Astrocyte (in vitro differentiated cells and primary cell): ENCODE measurements at regions not wholly inside any gene's neighbourhood (a gene's known extent, or its start where the extent isn't known, plus 50 kb on each side); places are given as distances from the start of the nearest gene placed in this dataset.

Experiments
- DNase-seq: peaks from one replicate; pipeline ENCODE4 v3.0.0-alpha.2; 2010; ENCODE audit warnings: low read depth
- FAIRE-seq: peaks from 2 replicates; lab custom pipeline; 2011; peaks lifted over from hg19 to GRCh38; lab: Jason Lieb, UNC
- H2AFZ ChIP-seq: 2 replicates; pipeline ENCODE4 v1.6.0; 2012; ENCODE audit warnings: low read depth, low read length, inconsistent platforms
- H3K27ac ChIP-seq: 2 replicates; pipeline ENCODE4 v1.5.1; 2011; ENCODE audit warnings: low read depth, low read length, inconsistent platforms
- H3K27me3 ChIP-seq: 2 replicates; pipeline ENCODE4 v1.6.0; 2011; ENCODE audit warnings: low read length, inconsistent platforms; ENCODE audit not compliant: insufficient read depth
- H3K36me3 ChIP-seq: 2 replicates; pipeline ENCODE4 v1.5.1; 2011; ENCODE audit warnings: low read length, inconsistent platforms; ENCODE audit not compliant: insufficient read depth
- H3K4me1 ChIP-seq: 2 replicates; pipeline ENCODE4 v1.5.1; 2011; ENCODE audit warnings: low read length, inconsistent platforms; ENCODE audit not compliant: insufficient read depth
- H3K4me2 ChIP-seq: 2 replicates; pipeline ENCODE4 v1.6.0; 2012; ENCODE audit warnings: low read length, inconsistent platforms
- H3K4me3 ChIP-seq: 2 replicates; pipeline ENCODE4 v1.5.1; 2011; ENCODE audit warnings: low read depth, mild to moderate bottlenecking, low read length, inconsistent platforms; ENCODE audit not compliant: insufficient read depth
- H3K79me2 ChIP-seq: 2 replicates; pipeline ENCODE4 v1.6.0; 2012; ENCODE audit warnings: mild to moderate bottlenecking, low read length, inconsistent platforms; ENCODE audit not compliant: insufficient read depth
- H3K9ac ChIP-seq: 2 replicates; pipeline ENCODE4 v1.6.0; 2012; ENCODE audit warnings: mild to moderate bottlenecking, low read length, inconsistent platforms
- H3K9me3 ChIP-seq: 2 replicates; pipeline ENCODE4 v1.5.1; 2012; ENCODE audit warnings: low read depth, mild to moderate bottlenecking, low read length, inconsistent platforms; ENCODE audit not compliant: insufficient read depth
- H4K20me1 ChIP-seq: 2 replicates; pipeline ENCODE4 v1.6.0; 2012; ENCODE audit warnings: low read length, inconsistent platforms; ENCODE audit not compliant: insufficient read depth
- H3K27ac Mint-ChIP-seq: one replicate; pipeline ENCODE4 v1.8.0; 2021; ENCODE audit warnings: mild to moderate bottlenecking, mixed read lengths; ENCODE audit not compliant: unreplicated experiment
- H3K27me3 Mint-ChIP-seq: one replicate; pipeline ENCODE4 v1.8.0; 2021; ENCODE audit warnings: low read depth, mixed read lengths; ENCODE audit not compliant: unreplicated experiment
- H3K36me3 Mint-ChIP-seq: one replicate; pipeline ENCODE4 v1.8.0; 2021; ENCODE audit warnings: low read depth, mixed read lengths; ENCODE audit not compliant: unreplicated experiment
- H3K4me1 Mint-ChIP-seq: one replicate; pipeline ENCODE4 v1.8.0; 2021; ENCODE audit warnings: low read depth, mixed read lengths; ENCODE audit not compliant: unreplicated experiment
- H3K4me3 Mint-ChIP-seq: one replicate; pipeline ENCODE4 v1.8.0; 2021; ENCODE audit warnings: mild to moderate bottlenecking, moderate library complexity, mixed read lengths; ENCODE audit not compliant: unreplicated experiment
- H3K9me3 Mint-ChIP-seq: one replicate; pipeline ENCODE4 v1.8.0; 2021; ENCODE audit warnings: mild to moderate bottlenecking, mixed read lengths; ENCODE audit not compliant: unreplicated experiment
- EZH2 ChIP-seq: IDR thresholded peaks from 2 replicates; pipeline ENCODE4 v1.6.1; 2012; ENCODE audit warnings: mild to moderate bottlenecking, low read length, inconsistent platforms; ENCODE audit not compliant: insufficient read depth
- TF ChIP-seq, protein P1 (sequence below): IDR thresholded peaks from 2 replicates; pipeline ENCODE4 v1.5.1; 2011; ENCODE audit warnings: low read depth, mild to moderate bottlenecking, inconsistent platforms, low read length, moderate library complexity; ENCODE audit not compliant: insufficient read depth

DNA sequence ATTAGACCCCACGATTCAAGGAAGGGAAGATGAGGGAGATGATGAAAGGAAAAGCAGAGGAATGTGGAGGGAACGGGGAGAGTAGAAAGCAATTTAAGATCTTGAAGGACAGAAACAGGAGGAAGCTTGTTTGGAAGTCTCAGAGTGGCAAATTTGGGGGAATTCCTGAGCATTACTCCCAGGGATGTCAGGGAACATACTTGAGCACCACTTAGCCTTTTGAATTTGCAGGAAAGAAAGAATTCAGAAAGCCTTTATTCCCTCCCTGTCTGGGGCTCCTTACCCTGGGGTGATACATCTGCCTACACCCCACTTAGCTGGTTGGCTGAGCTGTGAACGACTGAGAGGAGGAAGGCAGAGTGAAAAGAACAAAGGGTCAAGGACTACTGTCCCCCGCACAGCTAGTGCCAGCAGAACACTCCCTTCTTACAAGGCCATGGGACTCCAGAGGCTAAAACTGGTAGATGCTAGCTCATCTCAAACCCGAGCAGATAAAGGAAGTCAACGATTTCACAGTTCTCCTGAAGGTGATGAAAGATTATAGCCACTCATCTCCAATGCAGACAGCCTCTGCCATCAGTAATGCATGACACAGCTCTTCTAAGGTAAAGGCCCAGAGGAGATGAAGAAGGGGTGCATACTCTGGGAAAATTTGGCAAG is 84.0 kb upstream of the AKIP1 start:
- no peaks in the 10 kb centered on the region for H3K27me3 Mint-ChIP-seq
- Histone ChIP-seq H3K36me3 (no peaks in the 10 kb centered on the region), H3K27me3 (no peaks in the 10 kb centered on the region), H3K4me3 (no peak overlapping the region), H4K20me1 (no peaks in the 10 kb centered on the region), H3K9ac (peak overlapping the region; percentile 26), H3K9me3 (no peaks in the 10 kb centered on the region), H3K4me2 (peak overlapping the region; percentile 66), H2AFZ (no peak overlapping the region), H3K4me1 (peaks cover 28% of the 10 kb centered on the region), H3K27ac (peak overlapping the region; percentile 68), H3K79me2 (peaks cover 10% of the 10 kb centered on the region)
- H3K36me3 Mint-ChIP-seq, result peaks cover 10% of the 10 kb centered on the region
- DNase-seq (no peak), FAIRE-seq (no peak)
- H3K27ac Mint-ChIP-seq, result no peak overlapping the region
- H3K4me1 Mint-ChIP-seq, result peaks cover 3% of the 10 kb centered on the region
- no peaks in the 10 kb centered on the region for H3K9me3 Mint-ChIP-seq
- H3K4me3 Mint-ChIP-seq, result no peak overlapping the region
- TF ChIP-seq EZH2, result no peak
- TF ChIP-seq, protein P1, sequence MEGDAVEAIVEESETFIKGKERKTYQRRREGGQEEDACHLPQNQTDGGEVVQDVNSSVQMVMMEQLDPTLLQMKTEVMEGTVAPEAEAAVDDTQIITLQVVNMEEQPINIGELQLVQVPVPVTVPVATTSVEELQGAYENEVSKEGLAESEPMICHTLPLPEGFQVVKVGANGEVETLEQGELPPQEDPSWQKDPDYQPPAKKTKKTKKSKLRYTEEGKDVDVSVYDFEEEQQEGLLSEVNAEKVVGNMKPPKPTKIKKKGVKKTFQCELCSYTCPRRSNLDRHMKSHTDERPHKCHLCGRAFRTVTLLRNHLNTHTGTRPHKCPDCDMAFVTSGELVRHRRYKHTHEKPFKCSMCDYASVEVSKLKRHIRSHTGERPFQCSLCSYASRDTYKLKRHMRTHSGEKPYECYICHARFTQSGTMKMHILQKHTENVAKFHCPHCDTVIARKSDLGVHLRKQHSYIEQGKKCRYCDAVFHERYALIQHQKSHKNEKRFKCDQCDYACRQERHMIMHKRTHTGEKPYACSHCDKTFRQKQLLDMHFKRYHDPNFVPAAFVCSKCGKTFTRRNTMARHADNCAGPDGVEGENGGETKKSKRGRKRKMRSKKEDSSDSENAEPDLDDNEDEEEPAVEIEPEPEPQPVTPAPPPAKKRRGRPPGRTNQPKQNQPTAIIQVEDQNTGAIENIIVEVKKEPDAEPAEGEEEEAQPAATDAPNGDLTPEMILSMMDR, result no peak

DNA sequence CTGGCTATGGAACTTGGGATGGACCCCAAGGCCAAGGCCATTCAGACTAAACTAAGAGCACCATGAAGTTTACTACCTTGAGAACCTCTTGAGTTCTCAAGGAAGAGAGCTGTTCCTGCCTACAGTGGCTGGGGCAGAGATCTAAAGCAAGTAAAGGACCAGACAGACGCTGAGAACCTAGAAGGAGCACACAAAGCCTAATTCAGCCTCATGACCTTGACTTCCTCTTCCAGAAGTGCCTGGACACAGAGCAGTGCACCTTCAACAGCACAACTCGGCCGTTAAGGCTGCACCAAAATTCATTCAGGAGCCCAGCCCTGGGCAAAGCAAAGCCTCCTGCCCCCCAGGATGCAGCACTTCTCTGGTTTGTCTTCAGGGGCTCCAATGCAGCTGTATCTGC is 82.9 kb upstream of the AKIP1 start:
- Mint-ChIP-seq H3K36me3 (peaks cover 5% of the 10 kb centered on the region), H3K4me1 (peaks cover 11% of the 10 kb centered on the region), H3K9me3 (no peaks in the 10 kb centered on the region), H3K4me3 (no peak overlapping the region), H3K27ac (no peak overlapping the region), H3K27me3 (no peaks in the 10 kb centered on the region)
- H3K4me3 ChIP-seq, result no peak overlapping the region
- no peak overlapping the region for H2AFZ ChIP-seq
- H4K20me1 ChIP-seq, result no peaks in the 10 kb centered on the region
- H3K79me2 ChIP-seq, result peaks cover 10% of the 10 kb centered on the region
- no peak overlapping the region for H3K4me2 ChIP-seq
- H3K4me1 ChIP-seq, result peaks cover 36% of the 10 kb centered on the region
- DNase-seq, result no peak
- no peak for FAIRE-seq
- no peaks in the 10 kb centered on the region for H3K27me3 ChIP-seq
- TF ChIP-seq, protein P1, result no peak
- TF ChIP-seq EZH2, result no peak
- H3K9ac ChIP-seq, result no peak overlapping the region
- no peaks in the 10 kb centered on the region for H3K36me3 ChIP-seq
- no peaks in the 10 kb centered on the region for H3K9me3 ChIP-seq
- H3K27ac ChIP-seq, result no peak overlapping the region

DNA sequence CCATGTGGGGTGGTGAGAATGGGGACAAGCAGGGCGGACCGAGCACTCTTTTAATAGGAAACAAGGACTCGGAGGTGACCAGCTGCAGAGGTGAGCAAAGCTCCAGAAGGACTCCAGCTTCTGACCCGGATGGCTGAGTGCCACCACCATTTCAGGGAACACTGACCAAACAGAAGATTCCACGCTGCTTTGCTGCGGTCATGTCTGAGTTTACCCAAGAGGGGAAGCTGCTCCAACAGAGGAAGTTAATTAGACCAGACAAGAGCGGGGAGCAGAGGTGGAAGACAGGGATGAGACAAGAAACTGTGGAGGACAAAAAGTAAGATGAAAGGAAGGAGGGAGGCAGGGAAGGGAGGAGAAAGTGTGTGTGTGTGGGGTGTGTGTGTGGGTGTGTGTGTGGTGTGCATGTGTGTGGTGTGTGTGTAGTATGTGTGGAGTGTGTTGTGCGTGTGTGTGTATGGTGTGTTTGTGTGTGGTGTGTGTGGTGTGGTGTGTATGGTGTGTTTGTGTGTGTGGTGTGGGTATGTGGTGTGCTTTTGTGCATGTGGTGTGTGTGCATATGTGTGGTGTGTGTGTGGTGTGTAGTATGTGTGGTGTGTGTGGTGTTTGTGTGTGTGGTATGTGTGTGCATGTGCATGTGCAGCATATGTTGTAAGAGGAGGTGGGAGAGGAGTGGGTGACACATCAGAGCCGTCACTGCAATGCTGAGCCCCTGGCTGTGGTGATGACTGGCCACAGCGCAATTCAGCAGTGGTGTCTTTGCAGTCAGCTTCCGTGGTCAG is 82.2 kb upstream of the AKIP1 start:
- Mint-ChIP-seq H3K36me3 (peaks cover 5% of the 10 kb centered on the region), H3K4me3 (no peak overlapping the region), H3K27ac (no peak overlapping the region), H3K4me1 (peaks cover 17% of the 10 kb centered on the region), H3K27me3 (no peaks in the 10 kb centered on the region), H3K9me3 (no peaks in the 10 kb centered on the region)
- H2AFZ ChIP-seq, result no peak overlapping the region
- H3K79me2 ChIP-seq, result peaks cover 10% of the 10 kb centered on the region
- FAIRE-seq (no peak), DNase-seq (peak; percentile 75)
- H4K20me1 ChIP-seq, result no peaks in the 10 kb centered on the region
- H3K9me3 ChIP-seq, result no peaks in the 10 kb centered on the region
- no peaks in the 10 kb centered on the region for H3K27me3 ChIP-seq
- H3K4me2 ChIP-seq, result peak overlapping the region; percentile 8
- H3K4me1 ChIP-seq, result peaks cover 43% of the 10 kb centered on the region
- no peaks in the 10 kb centered on the region for H3K36me3 ChIP-seq
- H3K27ac ChIP-seq, result no peak overlapping the region
- no peak overlapping the region for H3K4me3 ChIP-seq
- H3K9ac ChIP-seq, result no peak overlapping the region
- TF ChIP-seq EZH2, result no peak
- TF ChIP-seq, protein P1, result no peak
